ENCODE measurements at regions not wholly inside any gene's neighbourhood (a gene's known extent, or its start where the extent isn't known, plus 50 kb on each side); places are given as distances from the start of the nearest gene placed in this dataset.

DNA sequence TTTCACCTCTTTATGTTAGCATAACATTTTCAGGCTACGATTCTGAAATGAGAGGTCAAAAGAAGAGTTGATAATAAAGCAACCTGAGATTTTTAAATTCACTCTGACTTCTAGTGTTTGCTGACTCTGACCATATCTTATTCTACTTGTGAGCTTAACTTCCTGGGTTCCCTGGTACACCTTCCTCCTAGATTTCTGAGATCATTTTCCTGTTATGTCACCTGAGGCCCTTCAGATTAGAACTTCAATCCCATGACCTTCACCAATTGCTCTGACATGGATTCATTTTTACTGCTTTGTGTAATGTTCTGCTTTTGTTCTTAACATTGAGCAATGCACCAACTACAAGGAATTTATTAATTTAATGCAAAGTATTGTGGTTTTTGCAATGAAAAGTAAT lies 542.9 kb upstream of the FLRT2 start:
- DNase-seq, result no peak
- H3K27ac ChIP-seq (ENCODE audit: low read depth in 1 of 2, low read length in 1 of 2), result no peak overlapping the region
- H3K9ac ChIP-seq (ENCODE audit: insufficient read depth in 1 of 2, low read length in 2 of 2), result no peak overlapping the region
- H3K27me3 ChIP-seq (ENCODE audit: control insufficient read depth in 3 of 3, insufficient read depth in 3 of 3, low read length in 2 of 3), result peaks cover 0 to 5% (median 0%) of the 10 kb centered on the region in 3 donors
- TF ChIP-seq, protein P1, sequence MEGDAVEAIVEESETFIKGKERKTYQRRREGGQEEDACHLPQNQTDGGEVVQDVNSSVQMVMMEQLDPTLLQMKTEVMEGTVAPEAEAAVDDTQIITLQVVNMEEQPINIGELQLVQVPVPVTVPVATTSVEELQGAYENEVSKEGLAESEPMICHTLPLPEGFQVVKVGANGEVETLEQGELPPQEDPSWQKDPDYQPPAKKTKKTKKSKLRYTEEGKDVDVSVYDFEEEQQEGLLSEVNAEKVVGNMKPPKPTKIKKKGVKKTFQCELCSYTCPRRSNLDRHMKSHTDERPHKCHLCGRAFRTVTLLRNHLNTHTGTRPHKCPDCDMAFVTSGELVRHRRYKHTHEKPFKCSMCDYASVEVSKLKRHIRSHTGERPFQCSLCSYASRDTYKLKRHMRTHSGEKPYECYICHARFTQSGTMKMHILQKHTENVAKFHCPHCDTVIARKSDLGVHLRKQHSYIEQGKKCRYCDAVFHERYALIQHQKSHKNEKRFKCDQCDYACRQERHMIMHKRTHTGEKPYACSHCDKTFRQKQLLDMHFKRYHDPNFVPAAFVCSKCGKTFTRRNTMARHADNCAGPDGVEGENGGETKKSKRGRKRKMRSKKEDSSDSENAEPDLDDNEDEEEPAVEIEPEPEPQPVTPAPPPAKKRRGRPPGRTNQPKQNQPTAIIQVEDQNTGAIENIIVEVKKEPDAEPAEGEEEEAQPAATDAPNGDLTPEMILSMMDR (IDR thresholded peaks at IDR 0.05; ENCODE audit: control extremely low read depth, extremely low read depth), result no peak
- H3K4me1 ChIP-seq (ENCODE audit: control insufficient read depth in 5 of 5, insufficient read depth in 5 of 5, low read length in 5 of 5), result no peaks in the 10 kb centered on the region
- ATAC-seq (ENCODE audit: insufficient read depth, low FRiP score), result no peak
- 75 to 77% methylated on average over 1 of the region's 1 CpG for WGBS, 2 donors
- no peaks in the 10 kb centered on the region for H3K9me3 ChIP-seq (ENCODE audit: control insufficient read depth in 4 of 4, insufficient read depth in 3 of 4, low read length in 3 of 4)
- H3K4me3 ChIP-seq, result no peak overlapping the region
- H3K36me3 ChIP-seq (ENCODE audit: control insufficient read depth in 4 of 4, insufficient read depth in 4 of 4, low read length in 4 of 4), result no peaks in the 10 kb centered on the region

DNA sequence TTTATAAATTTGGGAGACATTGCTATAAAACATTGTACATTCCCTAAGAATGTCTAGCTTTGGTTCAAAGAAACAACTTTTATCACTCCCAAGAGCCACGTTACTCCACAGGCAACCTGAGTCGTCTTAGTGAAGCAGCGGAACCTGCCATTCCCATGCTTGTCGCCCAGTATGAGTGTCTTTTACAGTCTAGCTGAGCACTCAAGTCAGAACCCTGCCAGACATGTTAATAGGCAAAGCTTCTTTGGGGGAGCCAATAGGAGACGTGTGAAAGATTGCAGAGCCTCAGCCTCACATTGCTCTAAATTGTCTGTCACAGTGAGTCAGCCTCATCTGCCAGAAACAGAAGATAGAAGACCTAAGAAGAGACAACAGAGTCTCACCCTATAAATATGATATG lies 541.6 kb upstream of the FLRT2 start:
- Histone ChIP-seq H3K27ac (ENCODE audit: low read depth in 1 of 2, low read length in 1 of 2) (no peak overlapping the region), H3K4me3 (no peak overlapping the region), H3K9me3 (ENCODE audit: control insufficient read depth in 4 of 4, insufficient read depth in 3 of 4, low read length in 3 of 4) (no peaks in the 10 kb centered on the region), H3K4me1 (ENCODE audit: control insufficient read depth in 5 of 5, insufficient read depth in 5 of 5, low read length in 5 of 5) (no peaks in the 10 kb centered on the region), H3K9ac (ENCODE audit: insufficient read depth in 1 of 2, low read length in 2 of 2) (no peak overlapping the region), H3K27me3 (ENCODE audit: control insufficient read depth in 3 of 3, insufficient read depth in 3 of 3, low read length in 2 of 3) (peaks cover 0 to 2% (median 0%) of the 10 kb centered on the region in 3 donors), H3K36me3 (ENCODE audit: control insufficient read depth in 4 of 4, insufficient read depth in 4 of 4, low read length in 4 of 4) (no peaks in the 10 kb centered on the region)
- 87 to 93% methylated on average over 5 of the region's 5 CpGs for WGBS, 2 donors
- no peak for ATAC-seq (ENCODE audit: insufficient read depth, low FRiP score)
- TF ChIP-seq, protein P1 (IDR thresholded peaks at IDR 0.05; ENCODE audit: control extremely low read depth, extremely low read depth), result no peak
- DNase-seq, result no peak

DNA sequence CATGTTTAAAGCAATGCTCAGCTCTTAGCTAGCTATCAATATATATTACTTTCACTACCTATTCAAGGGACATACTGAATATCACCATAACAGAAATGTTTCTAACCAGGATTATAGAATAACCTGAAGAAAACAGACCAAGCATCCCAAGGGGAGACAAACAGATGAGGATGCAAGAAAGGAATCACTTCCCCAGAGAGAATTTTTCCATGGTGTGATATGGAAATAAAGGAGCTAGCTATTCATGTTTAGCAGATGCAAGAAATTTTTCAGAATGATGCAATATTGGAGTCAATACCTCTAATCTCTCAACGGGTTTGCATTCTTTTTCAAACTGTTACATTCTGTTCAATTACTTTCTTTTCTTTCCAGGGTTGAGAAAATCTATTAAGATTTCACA lies 538.9 kb upstream of the FLRT2 start:
- H3K36me3 ChIP-seq (ENCODE audit: control insufficient read depth in 4 of 4, insufficient read depth in 4 of 4, low read length in 4 of 4), result no peaks in the 10 kb centered on the region
- TF ChIP-seq, protein P1 (IDR thresholded peaks at IDR 0.05; ENCODE audit: control extremely low read depth, extremely low read depth), result no peak
- peaks cover 0 to 2% (median 0%) of the 10 kb centered on the region in 3 donors for H3K27me3 ChIP-seq (ENCODE audit: control insufficient read depth in 3 of 3, insufficient read depth in 3 of 3, low read length in 2 of 3)
- no peaks in the 10 kb centered on the region for H3K9me3 ChIP-seq (ENCODE audit: control insufficient read depth in 4 of 4, insufficient read depth in 3 of 4, low read length in 3 of 4)
- WGBS, 2 donors, result 64 to 74% methylated on average over 1 of the region's 1 CpG
- no peak overlapping the region for H3K9ac ChIP-seq (ENCODE audit: insufficient read depth in 1 of 2, low read length in 2 of 2)
- no peaks in the 10 kb centered on the region for H3K4me1 ChIP-seq (ENCODE audit: control insufficient read depth in 5 of 5, insufficient read depth in 5 of 5, low read length in 5 of 5)
- ATAC-seq (ENCODE audit: insufficient read depth, low FRiP score), result no peak
- no peak overlapping the region for H3K4me3 ChIP-seq
- no peak overlapping the region for H3K27ac ChIP-seq (ENCODE audit: low read depth in 1 of 2, low read length in 1 of 2)
- DNase-seq, result no peak

GRCh38 chr14:84998216-84998615 lies 531.7 kb upstream of the FLRT2 start:
- no peaks in the 10 kb centered on the region for H3K4me1 ChIP-seq (ENCODE audit: control insufficient read depth in 5 of 5, insufficient read depth in 5 of 5, low read length in 5 of 5)
- no peak overlapping the region for H3K9ac ChIP-seq (ENCODE audit: insufficient read depth in 1 of 2, low read length in 2 of 2)
- H3K9me3 ChIP-seq (ENCODE audit: control insufficient read depth in 4 of 4, insufficient read depth in 3 of 4, low read length in 3 of 4), result peaks cover 0 to 5% (median 0%) of the 10 kb centered on the region in 4 donors
- ATAC-seq (ENCODE audit: insufficient read depth, low FRiP score), result no peak
- H3K27me3 ChIP-seq (ENCODE audit: control insufficient read depth in 3 of 3, insufficient read depth in 3 of 3, low read length in 2 of 3), result no peaks in the 10 kb centered on the region
- H3K27ac ChIP-seq (ENCODE audit: low read depth in 1 of 2, low read length in 1 of 2), result no peak overlapping the region
- H3K4me3 ChIP-seq, result no peak overlapping the region
- DNase-seq, result no peak
- no peaks in the 10 kb centered on the region for H3K36me3 ChIP-seq (ENCODE audit: control insufficient read depth in 4 of 4, insufficient read depth in 4 of 4, low read length in 4 of 4)
- TF ChIP-seq, protein P1 (IDR thresholded peaks at IDR 0.05; ENCODE audit: control extremely low read depth, extremely low read depth), result no peak
